ENCODE measurements at regions not wholly inside any gene's neighbourhood (a gene's known extent, or its start where the extent isn't known, plus 50 kb on each side); places are given as distances from the start of the nearest gene placed in this dataset.

DNA sequence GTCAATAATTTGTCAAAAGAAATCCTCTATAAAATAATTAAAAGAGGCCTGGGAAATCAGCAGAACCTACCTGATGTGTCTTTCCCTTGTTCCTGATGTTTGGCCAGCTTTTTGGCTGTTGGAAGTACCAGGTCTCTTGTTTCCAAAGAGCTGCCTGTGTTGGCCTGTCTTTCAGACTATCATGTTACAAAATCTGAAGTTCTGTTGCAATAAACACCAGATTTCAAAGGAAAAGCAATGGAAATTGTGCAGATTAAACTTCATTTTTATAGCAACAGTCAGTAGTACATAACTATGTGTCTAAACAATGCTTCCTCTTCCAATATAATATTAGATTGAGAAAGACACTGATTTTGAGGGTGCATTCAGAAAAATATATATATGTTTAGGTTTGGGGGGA, 647.2 kb upstream of the CXADR start:
- no peak for ATAC-seq (ENCODE audit: low read depth)

DNA sequence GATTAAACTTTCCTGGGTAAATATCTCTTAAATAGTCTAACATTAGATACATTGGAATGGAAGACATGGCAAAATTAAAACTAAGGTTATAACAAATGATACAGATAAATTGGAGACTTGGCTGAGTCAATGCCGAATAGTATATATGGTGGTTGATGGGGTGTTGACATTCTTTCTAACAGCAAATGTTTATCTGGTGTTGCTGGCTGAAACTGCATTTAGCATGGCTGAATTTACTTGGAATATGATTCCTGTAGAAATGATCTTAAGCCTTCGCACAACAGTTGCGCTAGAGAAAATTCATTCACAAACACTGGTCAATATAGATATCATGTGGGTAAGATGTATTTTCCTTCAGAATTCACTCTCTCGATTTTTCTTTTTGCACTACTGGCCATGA, 646.0 kb upstream of the CXADR start:
- Histone ChIP-seq H3K9me3 (ENCODE audit: severe bottlenecking) (no peaks in the 10 kb centered on the region), H3K36me3 (ENCODE audit: low read depth) (no peaks in the 10 kb centered on the region), H3K27me3 (ENCODE audit: insufficient read depth, poor library complexity, severe bottlenecking) (no peaks in the 10 kb centered on the region), H3K4me1 (ENCODE audit: insufficient read depth, poor library complexity, severe bottlenecking) (no peaks in the 10 kb centered on the region), H3K4me3 (ENCODE audit: severe bottlenecking) (no peak overlapping the region), H3K27ac (ENCODE audit: poor library complexity, severe bottlenecking) (no peak overlapping the region)
- DNase-seq (ENCODE audit: low spot score) = no peak
- ATAC-seq (ENCODE audit: low read depth) = no peak
- TF ChIP-seq, protein P1, sequence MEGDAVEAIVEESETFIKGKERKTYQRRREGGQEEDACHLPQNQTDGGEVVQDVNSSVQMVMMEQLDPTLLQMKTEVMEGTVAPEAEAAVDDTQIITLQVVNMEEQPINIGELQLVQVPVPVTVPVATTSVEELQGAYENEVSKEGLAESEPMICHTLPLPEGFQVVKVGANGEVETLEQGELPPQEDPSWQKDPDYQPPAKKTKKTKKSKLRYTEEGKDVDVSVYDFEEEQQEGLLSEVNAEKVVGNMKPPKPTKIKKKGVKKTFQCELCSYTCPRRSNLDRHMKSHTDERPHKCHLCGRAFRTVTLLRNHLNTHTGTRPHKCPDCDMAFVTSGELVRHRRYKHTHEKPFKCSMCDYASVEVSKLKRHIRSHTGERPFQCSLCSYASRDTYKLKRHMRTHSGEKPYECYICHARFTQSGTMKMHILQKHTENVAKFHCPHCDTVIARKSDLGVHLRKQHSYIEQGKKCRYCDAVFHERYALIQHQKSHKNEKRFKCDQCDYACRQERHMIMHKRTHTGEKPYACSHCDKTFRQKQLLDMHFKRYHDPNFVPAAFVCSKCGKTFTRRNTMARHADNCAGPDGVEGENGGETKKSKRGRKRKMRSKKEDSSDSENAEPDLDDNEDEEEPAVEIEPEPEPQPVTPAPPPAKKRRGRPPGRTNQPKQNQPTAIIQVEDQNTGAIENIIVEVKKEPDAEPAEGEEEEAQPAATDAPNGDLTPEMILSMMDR (IDR thresholded peaks at IDR 0.05; ENCODE audit: poor library complexity, severe bottlenecking) = no peak

More for the DNA sequence above, 647.2 kb upstream of the CXADR start:
- no peaks in the 10 kb centered on the region for H3K4me1 ChIP-seq (ENCODE audit: insufficient read depth, poor library complexity, severe bottlenecking)
- no peak overlapping the region for H3K27ac ChIP-seq (ENCODE audit: poor library complexity, severe bottlenecking)
- H3K9me3 ChIP-seq (ENCODE audit: severe bottlenecking) = no peaks in the 10 kb centered on the region
- no peaks in the 10 kb centered on the region for H3K36me3 ChIP-seq (ENCODE audit: low read depth)
- TF ChIP-seq, protein P1 (IDR thresholded peaks at IDR 0.05; ENCODE audit: poor library complexity, severe bottlenecking) = no peak
- no peak for DNase-seq (ENCODE audit: low spot score)
- H3K27me3 ChIP-seq (ENCODE audit: insufficient read depth, poor library complexity, severe bottlenecking) = no peaks in the 10 kb centered on the region
- no peak overlapping the region for H3K4me3 ChIP-seq (ENCODE audit: severe bottlenecking)

DNA sequence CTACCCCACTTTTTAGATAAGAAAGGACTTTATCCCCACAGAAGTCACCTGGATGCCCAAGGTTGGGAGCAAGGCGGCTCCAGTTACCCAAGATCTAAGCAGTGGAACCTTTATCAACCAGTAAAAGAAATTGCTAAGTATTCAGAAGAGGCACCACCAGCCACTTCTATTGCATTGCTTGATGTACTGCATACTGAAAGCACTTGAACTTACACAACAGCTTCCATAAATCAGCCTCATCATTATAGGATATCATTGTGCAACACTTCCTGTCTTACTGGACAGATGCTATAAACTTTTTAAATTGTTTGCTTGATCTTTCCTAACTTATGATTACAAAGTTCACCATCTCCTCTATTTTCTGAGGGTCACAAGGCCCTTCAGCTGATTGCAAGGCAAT, 642.7 kb upstream of the CXADR start:
- peak; percentile 44; the same call in 1 of the 3 replicates for ATAC-seq (ENCODE audit: low read depth)
- TF ChIP-seq, protein P1 (IDR thresholded peaks at IDR 0.05; ENCODE audit: poor library complexity, severe bottlenecking) = no peak
- H3K9me3 ChIP-seq (ENCODE audit: severe bottlenecking) = no peaks in the 10 kb centered on the region
- H3K27me3 ChIP-seq (ENCODE audit: insufficient read depth, poor library complexity, severe bottlenecking) = no peaks in the 10 kb centered on the region
- no peak for DNase-seq (ENCODE audit: low spot score)
- no peak overlapping the region for H3K27ac ChIP-seq (ENCODE audit: poor library complexity, severe bottlenecking)
- no peaks in the 10 kb centered on the region for H3K36me3 ChIP-seq (ENCODE audit: low read depth)
- no peak overlapping the region for H3K4me3 ChIP-seq (ENCODE audit: severe bottlenecking)
- H3K4me1 ChIP-seq (ENCODE audit: insufficient read depth, poor library complexity, severe bottlenecking) = no peaks in the 10 kb centered on the region

DNA sequence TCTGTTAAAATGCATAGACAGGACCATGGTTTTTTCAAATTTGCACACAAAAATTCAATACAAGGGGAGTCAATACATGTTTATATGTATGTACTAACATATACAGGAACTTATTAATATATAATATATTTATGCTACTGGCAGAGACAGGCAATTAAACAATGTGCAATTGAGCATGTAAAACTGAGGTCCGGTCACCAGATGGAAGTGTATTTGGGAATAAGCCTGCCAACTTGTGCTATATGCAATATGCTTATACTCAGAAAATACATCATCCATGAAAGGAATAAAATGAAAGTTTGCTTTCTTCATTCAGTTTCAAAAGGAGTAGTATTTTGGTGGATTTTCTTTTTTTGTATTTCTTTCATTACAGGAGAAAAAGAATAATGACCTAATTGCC, 640.2 kb upstream of the CXADR start:
- Histone ChIP-seq H3K4me3 (ENCODE audit: severe bottlenecking) (no peak overlapping the region), H3K4me1 (ENCODE audit: insufficient read depth, poor library complexity, severe bottlenecking) (no peaks in the 10 kb centered on the region), H3K27ac (ENCODE audit: poor library complexity, severe bottlenecking) (no peak overlapping the region), H3K36me3 (ENCODE audit: low read depth) (no peaks in the 10 kb centered on the region), H3K27me3 (ENCODE audit: insufficient read depth, poor library complexity, severe bottlenecking) (no peaks in the 10 kb centered on the region), H3K9me3 (ENCODE audit: severe bottlenecking) (no peaks in the 10 kb centered on the region)
- TF ChIP-seq, protein P1 (IDR thresholded peaks at IDR 0.05; ENCODE audit: poor library complexity, severe bottlenecking) = no peak
- ATAC-seq (ENCODE audit: low read depth) (no peak), DNase-seq (ENCODE audit: low spot score) (no peak)

DNA sequence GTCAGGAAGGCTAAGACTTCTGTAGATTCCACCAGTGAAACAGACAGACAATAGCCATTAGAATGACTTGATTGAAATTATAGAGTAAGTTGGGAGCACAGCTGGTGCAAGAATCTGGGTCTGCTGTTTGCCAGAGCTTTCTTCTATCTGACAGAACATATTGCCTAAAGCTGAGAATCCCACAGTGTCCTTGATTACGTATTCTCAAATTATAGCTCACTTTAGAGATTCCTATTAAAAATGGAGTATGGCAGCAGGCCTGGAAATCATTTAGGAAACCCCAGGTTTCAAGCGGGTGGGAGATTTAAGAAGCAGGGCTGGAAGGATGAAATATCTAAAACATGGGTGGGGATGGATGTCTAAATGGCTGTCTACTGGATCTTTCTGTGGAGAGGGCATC, 639.7 kb upstream of the CXADR start:
- TF ChIP-seq, protein P1 (IDR thresholded peaks at IDR 0.05; ENCODE audit: poor library complexity, severe bottlenecking) = no peak
- Histone ChIP-seq H3K27me3 (ENCODE audit: insufficient read depth, poor library complexity, severe bottlenecking) (no peaks in the 10 kb centered on the region), H3K36me3 (ENCODE audit: low read depth) (no peaks in the 10 kb centered on the region), H3K9me3 (ENCODE audit: severe bottlenecking) (no peaks in the 10 kb centered on the region), H3K27ac (ENCODE audit: poor library complexity, severe bottlenecking) (no peak overlapping the region), H3K4me1 (ENCODE audit: insufficient read depth, poor library complexity, severe bottlenecking) (no peaks in the 10 kb centered on the region), H3K4me3 (ENCODE audit: severe bottlenecking) (no peak overlapping the region)
- ATAC-seq (ENCODE audit: low read depth) (no peak), DNase-seq (ENCODE audit: low spot score) (no peak)

All from RWPE2 (cell line).